ENCODE measurements at regions not wholly inside any gene's neighbourhood (a gene's known extent, or its start where the extent isn't known, plus 50 kb on each side); places are given as distances from the start of the nearest gene placed in this dataset.
"Not testable (repeated sequence)": the region's sequence is repeated elsewhere in the genome, so short reads cannot be mapped to it uniquely, and the experiment has no call there.

DNA sequence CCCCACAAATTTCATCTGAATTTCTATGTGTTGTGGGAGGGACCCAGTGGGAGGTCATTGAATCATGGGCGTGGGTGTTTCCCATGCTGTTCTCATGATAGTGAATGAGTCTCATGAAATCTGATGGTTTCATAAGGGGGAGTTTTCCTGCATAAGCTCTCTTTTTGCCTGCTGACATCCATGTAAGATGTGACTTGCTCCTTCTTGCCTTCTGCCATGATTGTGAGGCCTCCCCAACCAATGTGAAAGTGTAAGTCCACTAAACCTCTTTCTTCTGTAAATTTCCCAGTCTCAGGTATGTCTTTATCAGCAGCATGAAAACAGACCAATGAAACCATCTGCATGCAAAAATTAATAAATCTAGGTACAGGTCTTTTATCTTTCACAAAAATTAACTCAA lies 331.8 kb upstream of the GJE1 start:
- TF ChIP-seq, protein P1, sequence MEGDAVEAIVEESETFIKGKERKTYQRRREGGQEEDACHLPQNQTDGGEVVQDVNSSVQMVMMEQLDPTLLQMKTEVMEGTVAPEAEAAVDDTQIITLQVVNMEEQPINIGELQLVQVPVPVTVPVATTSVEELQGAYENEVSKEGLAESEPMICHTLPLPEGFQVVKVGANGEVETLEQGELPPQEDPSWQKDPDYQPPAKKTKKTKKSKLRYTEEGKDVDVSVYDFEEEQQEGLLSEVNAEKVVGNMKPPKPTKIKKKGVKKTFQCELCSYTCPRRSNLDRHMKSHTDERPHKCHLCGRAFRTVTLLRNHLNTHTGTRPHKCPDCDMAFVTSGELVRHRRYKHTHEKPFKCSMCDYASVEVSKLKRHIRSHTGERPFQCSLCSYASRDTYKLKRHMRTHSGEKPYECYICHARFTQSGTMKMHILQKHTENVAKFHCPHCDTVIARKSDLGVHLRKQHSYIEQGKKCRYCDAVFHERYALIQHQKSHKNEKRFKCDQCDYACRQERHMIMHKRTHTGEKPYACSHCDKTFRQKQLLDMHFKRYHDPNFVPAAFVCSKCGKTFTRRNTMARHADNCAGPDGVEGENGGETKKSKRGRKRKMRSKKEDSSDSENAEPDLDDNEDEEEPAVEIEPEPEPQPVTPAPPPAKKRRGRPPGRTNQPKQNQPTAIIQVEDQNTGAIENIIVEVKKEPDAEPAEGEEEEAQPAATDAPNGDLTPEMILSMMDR (IDR thresholded peaks at IDR 0.05; ENCODE audit: low read length): not testable (repeated sequence)
- not testable (repeated sequence) for TF ChIP-seq EZH2phosphoT487 (IDR thresholded peaks at IDR 0.05; ENCODE audit: low read length); EZH2 (optimal IDR thresholded peaks at IDR 0.05; ENCODE audit: low read depth, low read length)
